T-helper 22 cell (primary cell): ENCODE measurements at regions not wholly inside any gene's neighbourhood (a gene's known extent, or its start where the extent isn't known, plus 50 kb on each side); places are given as distances from the start of the nearest gene placed in this dataset.

Experiments used
- DNase-seq: peaks from one replicate; pipeline ENCODE4 v3.0.0-alpha.2; 2020; ENCODE audit warnings: low read depth

- DNase-seq, result no peak
Measured at GRCh38 chr3:72199530-72199929, 414.6 kb upstream of the PROK2 start.

DNA sequence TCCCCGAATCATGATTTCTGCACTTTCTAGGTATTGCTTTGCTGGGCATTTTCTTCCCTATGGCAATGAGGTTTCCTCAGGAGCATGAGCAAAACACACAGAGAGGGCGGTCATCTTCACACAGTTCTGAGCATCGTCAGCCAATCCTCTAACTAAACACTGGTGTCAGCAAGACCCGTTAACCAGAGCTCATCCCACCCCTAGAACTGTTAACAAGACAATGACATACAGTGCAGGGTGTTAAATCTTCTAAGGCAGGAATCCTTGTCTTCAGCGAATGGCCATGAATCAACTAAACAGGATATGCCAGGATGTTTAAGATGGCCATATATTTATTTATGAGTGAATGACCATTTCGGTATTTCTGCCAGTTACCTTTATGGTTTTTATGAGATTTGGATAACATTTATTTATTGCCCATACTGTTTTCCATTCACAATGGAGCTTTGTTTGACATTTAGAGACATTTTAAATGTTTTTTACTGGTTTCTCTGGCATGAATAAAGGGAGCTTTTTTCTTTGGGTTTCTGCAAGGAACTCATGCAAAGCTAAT lies 411.5 kb upstream of the PROK2 start:
- DNase-seq, result no peak

DNA sequence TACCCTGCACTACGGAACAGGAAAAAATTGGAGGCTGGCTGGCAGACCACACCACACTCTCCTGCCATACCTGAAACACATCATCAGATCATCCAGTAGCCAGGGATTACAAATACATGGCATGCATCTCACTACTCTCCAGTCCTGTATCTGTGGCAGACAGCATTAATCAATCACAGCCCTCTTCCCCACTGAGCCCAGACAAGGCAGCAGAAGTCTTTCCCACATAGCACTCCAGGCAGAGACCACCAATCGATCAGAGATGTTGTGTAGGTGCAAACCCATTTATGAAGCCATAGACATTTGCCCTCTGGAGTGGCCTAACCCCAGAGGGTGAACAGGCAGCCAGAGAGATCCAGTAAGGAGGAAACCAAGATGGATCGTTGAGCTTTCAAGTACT lies 410.9 kb upstream of the PROK2 start:
- no peak for DNase-seq

DNA sequence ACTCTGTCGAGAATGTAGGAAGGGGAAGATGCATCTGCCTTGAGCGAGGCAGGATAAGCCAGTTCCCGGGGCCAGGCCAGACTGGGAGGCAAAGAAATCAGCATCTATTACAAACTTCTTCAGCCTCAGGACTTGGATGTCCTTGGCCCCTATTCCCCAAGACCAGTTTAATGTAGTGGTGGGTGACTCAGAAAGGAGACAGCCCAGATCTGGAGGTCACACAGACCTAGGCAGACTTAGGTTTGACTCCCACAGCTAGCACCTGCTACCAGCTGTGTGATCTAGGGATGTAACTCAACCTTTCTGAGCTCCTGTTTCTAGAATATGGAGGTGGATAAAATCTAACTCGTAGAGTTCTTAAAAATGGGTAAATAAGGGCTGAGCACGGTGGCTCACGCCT lies 409.5 kb upstream of the PROK2 start:
- DNase-seq, result no peak

- DNase-seq, result no peak
Measured at GRCh38 chr3:72193771-72194430, 409.0 kb upstream of the PROK2 start.

GRCh38 chr3:72192572-72192971 lies 407.6 kb upstream of the PROK2 start:
- DNase-seq, result no peak

- DNase-seq, result no peak
Measured at GRCh38 chr3:72191209-72191960, 406.4 kb upstream of the PROK2 start.

DNA sequence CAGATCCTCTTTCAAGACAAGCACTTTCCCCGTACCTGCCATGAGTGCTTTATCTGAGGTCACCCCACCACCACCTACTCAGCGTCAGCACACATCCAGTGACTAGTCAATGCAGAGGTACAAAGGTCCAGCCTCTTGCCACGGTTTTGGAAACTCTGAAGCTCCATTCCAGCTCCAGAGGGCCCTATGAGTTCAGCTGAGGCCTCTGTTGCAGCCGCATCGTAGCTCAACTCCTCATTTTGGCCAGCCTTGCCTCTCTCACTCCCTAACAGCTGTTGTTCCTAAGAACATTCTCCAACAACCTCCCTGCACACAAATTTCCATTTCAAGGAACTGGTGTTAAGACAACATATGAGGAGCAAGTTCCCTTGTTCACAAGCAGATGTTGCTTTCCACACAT lies 405.1 kb upstream of the PROK2 start:
- DNase-seq, result no peak

DNA sequence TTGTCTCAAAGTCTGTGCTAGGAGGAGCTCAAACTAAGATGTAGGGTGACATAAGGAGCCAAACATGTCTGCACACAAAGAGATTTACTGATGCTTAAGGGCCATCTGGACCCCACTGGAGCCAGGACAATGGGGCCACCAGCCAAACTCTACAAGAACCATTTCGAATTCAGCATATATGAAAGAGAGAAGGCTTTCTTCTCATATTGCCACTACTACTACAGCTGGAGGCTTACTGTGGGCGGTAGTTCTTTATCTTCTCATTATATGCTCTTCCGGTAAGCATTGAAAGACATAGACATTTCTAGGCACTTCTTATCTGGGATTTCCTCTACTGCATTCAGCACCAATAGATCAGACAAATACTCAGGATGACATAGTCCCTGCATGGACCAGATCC lies 404.4 kb upstream of the PROK2 start:
- DNase-seq, result no peak

DNA sequence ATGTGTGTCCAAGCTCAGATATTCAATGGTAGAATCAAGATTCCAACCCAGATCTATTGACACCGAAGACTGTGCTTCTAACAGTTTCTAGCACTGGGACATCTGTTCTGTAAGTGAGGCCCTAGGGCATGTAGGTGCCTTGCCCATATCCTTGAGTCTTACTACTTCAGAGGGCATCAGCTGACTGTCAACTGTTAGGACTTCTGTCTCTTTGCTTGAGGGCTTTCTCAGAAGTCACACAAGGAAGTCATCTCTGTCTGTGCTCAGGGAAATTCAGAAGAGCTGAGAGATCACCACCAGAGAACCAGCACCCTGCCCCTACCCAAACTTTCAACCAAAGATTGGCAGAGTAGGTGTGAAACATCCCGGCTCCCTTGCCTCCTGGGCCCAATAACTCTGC lies 403.6 kb upstream of the PROK2 start:
- no peak for DNase-seq

DNA sequence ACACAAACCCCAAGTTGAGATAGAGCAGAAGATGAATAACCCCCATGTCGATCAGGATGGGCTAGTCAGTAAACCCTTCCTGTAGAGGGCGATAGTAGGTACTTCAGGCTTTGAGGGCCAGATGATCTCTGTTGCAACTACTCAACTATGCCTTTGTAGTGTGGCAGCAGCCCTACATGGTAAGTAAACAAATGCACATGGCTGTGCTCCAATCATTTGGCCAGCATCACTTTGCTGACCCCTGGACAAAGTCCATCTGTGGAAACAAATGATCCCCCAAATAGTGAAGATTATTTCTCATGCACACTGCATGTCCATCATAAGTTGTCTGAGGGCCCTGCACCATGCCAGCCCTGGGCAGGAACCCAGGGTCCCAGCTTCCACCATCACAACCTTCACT lies 402.2 kb upstream of the PROK2 start:
- DNase-seq, result no peak

DNA sequence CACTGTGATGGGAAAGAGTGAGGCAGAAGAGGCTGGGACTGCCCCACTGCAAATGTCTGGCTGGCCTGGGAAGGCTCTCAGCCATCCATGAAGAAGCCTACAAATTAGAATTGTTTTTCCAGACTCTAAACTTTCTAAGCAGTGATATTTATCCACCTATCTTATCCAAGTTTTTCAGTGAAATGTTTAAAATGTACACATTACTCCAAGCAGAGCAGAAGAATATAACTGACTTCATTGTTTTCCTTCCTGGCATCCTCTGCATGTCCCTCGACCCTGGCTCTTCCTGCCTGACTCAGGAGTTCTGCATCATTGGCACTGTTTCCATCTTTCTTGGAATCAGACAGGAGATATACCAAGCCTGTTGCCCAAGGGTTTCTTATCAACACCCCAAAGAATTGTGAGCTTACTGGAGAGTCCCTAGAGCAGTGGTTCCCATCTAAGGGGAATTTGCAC lies 401.5 kb upstream of the PROK2 start:
- no peak for DNase-seq

GRCh38 chr3:72185549-72186399 lies 400.8 kb upstream of the PROK2 start:
- no peak for DNase-seq

DNA sequence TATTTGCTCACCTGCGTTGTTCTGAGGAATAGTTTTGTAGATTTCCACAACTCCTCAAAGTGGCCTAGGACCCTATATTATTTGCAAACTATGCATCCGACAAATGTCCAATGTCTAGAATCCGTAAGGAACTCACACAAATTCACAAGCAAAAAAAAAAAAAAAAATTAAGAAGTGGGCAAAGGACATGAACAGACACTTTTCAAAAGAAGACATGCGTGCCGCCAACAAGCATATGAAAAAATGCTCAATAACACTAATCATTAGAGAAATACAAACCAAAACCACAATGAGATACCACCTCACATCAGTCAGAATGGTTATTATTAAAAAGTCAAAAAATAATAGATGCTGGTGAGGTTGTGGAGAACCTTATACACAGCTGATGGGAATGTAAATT lies 398.5 kb upstream of the PROK2 start:
- no peak for DNase-seq

- no peak for DNase-seq
Measured at GRCh38 chr3:72182206-72182605, 397.3 kb upstream of the PROK2 start.

DNA sequence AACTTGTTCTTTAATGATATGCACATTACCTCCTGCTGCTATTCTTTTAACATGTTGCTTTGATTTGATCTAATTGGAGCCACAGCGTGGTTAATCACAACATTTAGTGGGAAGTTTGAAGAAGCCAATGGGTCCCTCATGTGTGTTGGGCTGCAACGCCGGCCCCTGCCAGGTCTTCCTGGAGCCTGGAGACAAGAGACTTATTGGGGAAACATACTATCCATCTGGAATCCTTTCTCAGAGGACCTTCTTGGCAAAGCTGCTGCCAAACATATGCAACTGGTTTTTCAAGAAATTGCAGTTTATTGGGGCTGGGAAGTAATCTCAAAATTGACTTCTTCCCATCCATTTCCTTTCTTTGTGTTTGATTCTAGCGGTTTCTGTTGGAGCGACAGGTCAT lies 396.3 kb upstream of the PROK2 start:
- no peak for DNase-seq

DNA sequence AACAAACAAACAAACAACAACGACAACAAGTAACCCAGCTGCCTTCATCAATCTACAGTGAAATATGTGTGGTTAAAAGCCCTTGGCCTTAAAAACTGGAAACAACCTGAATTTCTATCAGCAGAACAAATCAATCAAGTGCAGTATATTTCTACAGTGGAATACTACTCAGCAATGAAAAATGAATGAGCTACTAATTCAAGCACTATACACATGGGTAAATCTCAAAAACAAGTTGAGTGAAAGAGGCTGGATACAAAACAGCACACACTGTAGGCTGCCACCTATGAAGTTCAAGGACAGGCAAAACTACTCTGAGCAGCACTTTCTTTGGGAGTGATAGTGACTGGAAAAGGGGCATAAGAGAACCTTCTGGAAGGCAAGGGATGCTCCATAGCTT lies 395.5 kb upstream of the PROK2 start:
- DNase-seq, result no peak

DNA sequence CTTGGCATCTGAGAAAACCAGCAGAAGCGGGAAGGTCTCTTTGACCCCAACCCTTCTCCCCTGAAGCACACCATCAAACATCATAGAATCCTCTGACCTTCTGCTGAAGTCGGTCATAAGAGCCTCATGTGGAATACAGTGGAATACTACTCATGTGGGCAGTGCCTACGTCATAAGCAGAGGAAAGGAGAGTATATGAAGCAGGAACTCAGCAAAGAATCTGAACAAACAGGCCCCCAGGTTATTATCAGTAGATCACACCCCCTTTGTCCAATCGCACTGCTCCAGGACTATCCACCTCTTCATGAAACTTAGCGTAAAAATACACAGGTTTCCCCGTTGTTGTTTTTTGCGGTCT lies 394.1 kb upstream of the PROK2 start:
- DNase-seq, result no peak

DNA sequence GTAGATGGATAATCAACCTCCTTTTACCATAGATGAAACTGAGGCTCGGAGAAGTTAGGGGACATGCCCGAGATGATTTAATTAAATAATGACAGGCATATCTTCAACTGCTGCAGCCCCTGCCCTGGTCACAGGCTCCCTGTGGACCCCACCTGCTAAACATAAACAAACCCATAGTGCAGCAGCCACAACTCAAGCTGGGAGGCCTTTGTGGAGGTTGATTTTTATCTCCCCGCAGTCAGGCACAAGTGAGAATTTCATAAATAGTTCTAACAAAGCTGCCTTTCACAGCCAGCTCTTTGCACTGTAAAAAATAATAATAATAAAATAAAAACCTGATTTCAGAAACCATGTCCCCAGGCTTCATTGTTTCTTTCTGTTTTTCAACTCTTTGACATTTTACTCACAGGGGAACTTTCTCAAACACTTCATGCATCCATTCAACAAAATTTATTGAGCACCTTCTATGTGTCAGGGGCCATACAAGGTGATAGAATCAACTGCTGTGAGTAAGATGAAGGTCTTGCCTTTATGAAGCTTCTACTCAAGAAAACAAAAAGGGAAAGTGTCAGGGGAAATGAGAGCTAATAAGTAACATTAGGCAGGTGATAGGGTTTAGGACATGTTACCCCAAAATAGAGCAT lies 393.6 kb upstream of the PROK2 start:
- no peak for DNase-seq

GRCh38 chr3:72177075-72178050 lies 392.4 kb upstream of the PROK2 start:
- no peak for DNase-seq

DNA sequence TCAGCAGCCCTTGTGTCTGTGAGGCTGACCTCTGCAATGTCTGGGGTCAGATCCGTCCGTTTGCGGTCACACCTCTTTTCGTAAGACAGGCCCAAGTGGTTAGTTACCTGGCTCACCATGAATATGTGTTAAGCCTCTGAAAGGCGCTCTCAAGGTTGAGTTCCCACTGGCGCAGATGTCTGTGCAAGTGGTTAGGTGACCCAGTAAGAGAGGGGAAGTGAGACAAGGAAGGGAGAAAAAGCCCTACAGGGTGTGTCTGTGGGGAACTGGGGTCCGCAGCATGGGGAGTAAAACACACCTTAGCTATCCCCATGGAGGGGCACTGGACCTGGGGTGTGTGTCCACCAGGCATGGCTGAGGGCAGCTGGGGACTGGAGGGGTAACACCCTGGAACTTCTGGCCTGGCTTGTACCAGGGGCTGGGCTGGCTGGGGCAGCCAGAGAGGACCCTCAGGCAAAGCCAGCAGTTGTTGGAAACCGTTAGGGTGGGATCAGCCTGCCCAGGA lies 391.6 kb upstream of the PROK2 start:
- no peak for DNase-seq
